GM23338 (cell line): ENCODE measurements at regions not wholly inside any gene's neighbourhood (a gene's known extent, or its start where the extent isn't known, plus 50 kb on each side); places are given as distances from the start of the nearest gene placed in this dataset.

Experiments
- ATAC-seq: fragments of 200-7000 bp; cut with Tn5 transposase; 3 replicates; pipeline ENCODE4 v1.9.1; 2020
- DNase-seq: peaks from one replicate; pipeline ENCODE4 v3.0.0-alpha.2; 2015; ENCODE audit warnings: low spot score
- H2AFZ ChIP-seq: fragments of 200-600 bp; sonication (generic); 2 replicates; pipeline ENCODE4 v1.8.0; 2016; ENCODE audit warnings: antibody characterized with exemption, mild to moderate bottlenecking, moderate library complexity
- H3F3A ChIP-seq: fragments of 200-600 bp; sonication (generic); replicated peaks from 2 replicates; pipeline ENCODE4 v1.8.0; 2017; ENCODE audit warnings: antibody characterized with exemption, mixed run types, low read depth
- H3K27ac ChIP-seq: fragments of 200-600 bp; sonication (generic); 2 replicates; pipeline ENCODE4 v1.6.1; 2016; ENCODE audit warnings: low read depth
- H3K27me3 ChIP-seq: fragments of 200-600 bp; sonication (generic); 2 replicates; pipeline ENCODE4 v1.8.0; 2016; ENCODE audit warnings: mild to moderate bottlenecking, mixed run types, moderate library complexity; ENCODE audit not compliant: insufficient read depth
- H3K36me3 ChIP-seq: fragments of 200-600 bp; sonication (generic); 2 replicates; pipeline ENCODE4 v1.8.0; 2016; ENCODE audit warnings: mild to moderate bottlenecking; ENCODE audit not compliant: insufficient read depth
- H3K4me1 ChIP-seq: fragments of 200-600 bp; sonication (generic); 2 replicates; pipeline ENCODE4 v1.8.0; 2016; ENCODE audit warnings: mild to moderate bottlenecking, moderate library complexity; ENCODE audit not compliant: insufficient read depth
- H3K4me2 ChIP-seq: fragments of 200-600 bp; sonication (generic); 2 replicates; pipeline ENCODE4 v1.7.1; 2017; ENCODE audit warnings: mixed run types
- H3K4me3 ChIP-seq: fragments of 200-600 bp; sonication (generic); 2 replicates; pipeline ENCODE4 v1.6.1; 2016; ENCODE audit warnings: mixed run types
- H3K79me2 ChIP-seq: fragments of 200-600 bp; sonication (generic); replicated peaks from 2 replicates; pipeline ENCODE4 v1.8.0; 2017; ENCODE audit warnings: mild to moderate bottlenecking; ENCODE audit not compliant: insufficient read depth
- H3K9me2 ChIP-seq: fragments of 200-600 bp; sonication (generic); 2 replicates; pipeline ENCODE4 v1.8.0; 2017; ENCODE audit not compliant: insufficient read depth
- H4K20me1 ChIP-seq: fragments of 200-600 bp; sonication (generic); replicated peaks from 2 replicates; pipeline ENCODE4 v1.8.0; 2017; ENCODE audit warnings: mild to moderate bottlenecking; ENCODE audit not compliant: insufficient read depth
- H3K27ac Mint-ChIP-seq: 2 replicates; pipeline ENCODE4 v1.8.0; 2020; ENCODE audit warnings: inconsistent platforms, mild to moderate bottlenecking, moderate library complexity, mixed read lengths
- H3K27me3 Mint-ChIP-seq: 3 replicates; pipeline ENCODE4 v1.8.0; 2022; ENCODE audit warnings: low read depth, mild to moderate bottlenecking, moderate library complexity, mixed read lengths, inconsistent platforms; ENCODE audit not compliant: insufficient read depth, poor library complexity
- H3K36me3 Mint-ChIP-seq: 3 replicates; pipeline ENCODE4 v1.8.0; 2021; ENCODE audit warnings: low read depth, mild to moderate bottlenecking, inconsistent platforms, moderate library complexity, mixed read lengths
- H3K4me1 Mint-ChIP-seq: 3 replicates; pipeline ENCODE4 v1.8.0; 2020; ENCODE audit warnings: mild to moderate bottlenecking, inconsistent platforms, mixed read lengths
- H3K4me3 Mint-ChIP-seq: 3 replicates; pipeline ENCODE4 v1.8.0; 2021; ENCODE audit warnings: moderate library complexity, mild to moderate bottlenecking, inconsistent platforms, mixed read lengths
- H3K9me3 Mint-ChIP-seq: 3 replicates; pipeline ENCODE4 v1.8.0; 2020; ENCODE audit warnings: moderate library complexity, mild to moderate bottlenecking, inconsistent platforms, mixed read lengths
- CREB1 ChIP-seq: fragments of 250-450 bp; sonication (Bioruptor Pico); IDR thresholded peaks from 2 replicates; pipeline ENCODE4 v1.5.0; 2020; ENCODE audit warnings: low read depth, mild to moderate bottlenecking, moderate library complexity
- CTCF ChIP-seq, 2 experiments: fragments of 200-600 bp in 1 of 2; sonication (generic) in 1 of 2; conservative IDR thresholded peaks; 2 replicates each; pipeline versions ENCODE4 v1.5.1 to v1.6.1; 2016 to 2017; ENCODE audit warnings: antibody characterized with exemption in 2 of 2, low read depth in 2 of 2, mild to moderate bottlenecking in 2 of 2, moderate library complexity in 1 of 2
- ETS1 ChIP-seq: IDR thresholded peaks from 2 replicates; pipeline ENCODE4 v1.6.1; 2016; ENCODE audit warnings: antibody characterized with exemption
- EZH2 ChIP-seq: fragments of 200-600 bp; sonication (generic); IDR thresholded peaks from one replicate; pipeline ENCODE4 v1.8.0; 2017; ENCODE audit warnings: antibody characterized with exemption, mild to moderate bottlenecking, low read depth; ENCODE audit not compliant: unreplicated experiment
- EZH2phosphoT487 ChIP-seq: fragments of 200-600 bp; sonication (generic); IDR thresholded peaks from one replicate; pipeline ENCODE4 v1.8.1; 2018; ENCODE audit warnings: antibody characterized with exemption; ENCODE audit not compliant: unreplicated experiment
- NANOG ChIP-seq: IDR thresholded peaks from 2 replicates; pipeline ENCODE4 v1.6.1; 2016; ENCODE audit warnings: antibody characterized with exemption, borderline replicate concordance
- POLR2AphosphoS5 ChIP-seq: IDR thresholded peaks from 2 replicates; pipeline ENCODE4 v1.6.1; 2016; ENCODE audit warnings: antibody characterized with exemption, low read depth
- REST ChIP-seq: IDR thresholded peaks from one replicate; pipeline ENCODE4 v1.6.1; 2018; ENCODE audit warnings: antibody characterized with exemption; ENCODE audit not compliant: unreplicated experiment
- STAT1 ChIP-seq: IDR thresholded peaks from one replicate; pipeline ENCODE4 v1.6.1; 2016; ENCODE audit warnings: antibody characterized with exemption; ENCODE audit not compliant: unreplicated experiment
- ZNF331 ChIP-seq: fragments of 250-450 bp; sonication (Bioruptor Pico); IDR thresholded peaks from 2 replicates; pipeline ENCODE4 v1.5.0; 2020; ENCODE audit warnings: low read depth, mild to moderate bottlenecking, moderate library complexity
- ZNF462 ChIP-seq: fragments of 250-450 bp; sonication (Bioruptor Pico); IDR thresholded peaks from 2 replicates; pipeline ENCODE4 v1.5.0; 2020; ENCODE audit warnings: mild to moderate bottlenecking, moderate library complexity

- Histone ChIP-seq H3K36me3 (no peaks in the 10 kb centered on the region), H3K27ac (no peak overlapping the region), H3K9me2 (no peaks in the 10 kb centered on the region), H2AFZ (no peak overlapping the region), H3K4me2 (no peak overlapping the region), H3K79me2 (no peaks in the 10 kb centered on the region), H3F3A (no peaks in the 10 kb centered on the region), H4K20me1 (no peaks in the 10 kb centered on the region), H3K27me3 (no peaks in the 10 kb centered on the region), H3K4me1 (peaks cover 4% of the 10 kb centered on the region), H3K4me3 (no peak overlapping the region)
- Mint-ChIP-seq H3K4me3 (no peak overlapping the region), H3K9me3 (no peaks in the 10 kb centered on the region), H3K27ac (no peak overlapping the region), H3K4me1 (peaks cover 18% of the 10 kb centered on the region), H3K36me3 (no peaks in the 10 kb centered on the region), H3K27me3 (peaks cover under 1% of the 10 kb centered on the region)
- ATAC-seq (no peak), DNase-seq (no peak)
- TF ChIP-seq ETS1 (no peak), ZNF462 (CRISPR knock-in tag) (no peak), ZNF331 (CRISPR knock-in tag) (no peak), POLR2AphosphoS5 (no peak), CREB1 (no peak), EZH2phosphoT487 (no peak), NANOG (no peak), EZH2 (no peak), CTCF (conservative IDR thresholded peaks at IDR 0.05; ENCODE audit: low read depth in 2 of 2) (no peak), REST (no peak), STAT1 (no peak)
These were observed 65.7 kb upstream of the SLC38A2 start for GRCh38 chr12:46438256-46438655.
